ENCODE measurements at regions not wholly inside any gene's neighbourhood (a gene's known extent, or its start where the extent isn't known, plus 50 kb on each side); places are given as distances from the start of the nearest gene placed in this dataset.
"Not testable (repeated sequence)": the region's sequence is repeated elsewhere in the genome, so short reads cannot be mapped to it uniquely, and the experiment has no call there.

GRCh38 chr20:55696520-55696919, 308.8 kb downstream of the CBLN4 start:
- in situ Hi-C loops (cut with HindIII; ENCODE audit: low sequenced_read_pairs): loop anchor here (5.0 kb wide), 2 partner anchors 34 to 104 kb away; no protein-coding TSS in a partner anchor

GRCh38 chr20:55693641-55694040, 311.7 kb downstream of the CBLN4 start:
- in situ Hi-C loops (cut with HindIII; ENCODE audit: low sequenced_read_pairs): no loop called here

GRCh38 chr20:55685841-55686240, 319.5 kb downstream of the CBLN4 start:
- in situ Hi-C loops (cut with HindIII; ENCODE audit: low sequenced_read_pairs): no loop called here

GRCh38 chr20:55685425-55685824, 319.9 kb downstream of the CBLN4 start:
- in situ Hi-C loops (cut with HindIII; ENCODE audit: low sequenced_read_pairs): no loop called here

GRCh38 chr20:55684578-55684977, 320.7 kb downstream of the CBLN4 start:
- in situ Hi-C loops (cut with HindIII; ENCODE audit: low sequenced_read_pairs): no loop called here

- in situ Hi-C loops (cut with HindIII; ENCODE audit: low sequenced_read_pairs): no loop called here
These were observed 326.2 kb downstream of the CBLN4 start for GRCh38 chr20:55678970-55679667.

GRCh38 chr20:55678126-55678525, 327.2 kb downstream of the CBLN4 start:
- in situ Hi-C loops (cut with HindIII; ENCODE audit: low sequenced_read_pairs): no loop called here

- in situ Hi-C loops (cut with HindIII; ENCODE audit: low sequenced_read_pairs): no loop called here
These were observed 328.3 kb downstream of the CBLN4 start for GRCh38 chr20:55677011-55677410.

GRCh38 chr20:55676097-55676496, 329.2 kb downstream of the CBLN4 start:
- in situ Hi-C loops (cut with HindIII; ENCODE audit: low sequenced_read_pairs): no loop called here

GRCh38 chr20:55668631-55669030, 336.7 kb downstream of the CBLN4 start:
- in situ Hi-C loops (cut with HindIII; ENCODE audit: low sequenced_read_pairs): no loop called here

- in situ Hi-C loops (cut with HindIII; ENCODE audit: low sequenced_read_pairs): no loop called here
These were observed 337.4 kb downstream of the CBLN4 start for GRCh38 chr20:55667955-55668354.

- in situ Hi-C loops (cut with HindIII; ENCODE audit: low sequenced_read_pairs): no loop called here
These were observed 338.3 kb downstream of the CBLN4 start for GRCh38 chr20:55667024-55667423.

GRCh38 chr20:55656231-55656775, 349.0 kb downstream of the CBLN4 start:
- in situ Hi-C loops (cut with HindIII; ENCODE audit: low sequenced_read_pairs): no loop called here

GRCh38 chr20:55650657-55651360, 354.5 kb downstream of the CBLN4 start:
- in situ Hi-C loops (cut with HindIII; ENCODE audit: low sequenced_read_pairs): no loop called here

- in situ Hi-C loops (cut with HindIII; ENCODE audit: low sequenced_read_pairs): no loop called here
These were observed 356.1 kb downstream of the CBLN4 start for GRCh38 chr20:55649254-55649653.

GRCh38 chr20:55646851-55647250, 358.5 kb downstream of the CBLN4 start:
- in situ Hi-C loops (cut with HindIII; ENCODE audit: low sequenced_read_pairs): no loop called here

GRCh38 chr20:55641497-55641896, 363.8 kb downstream of the CBLN4 start:
- in situ Hi-C loops (cut with HindIII; ENCODE audit: low sequenced_read_pairs): no loop called here

- in situ Hi-C loops (cut with HindIII; ENCODE audit: low sequenced_read_pairs): no loop called here
These were observed 369.4 kb downstream of the CBLN4 start for GRCh38 chr20:55635870-55636269.

GRCh38 chr20:55632592-55632991, 372.7 kb downstream of the CBLN4 start:
- in situ Hi-C loops (cut with HindIII; ENCODE audit: low sequenced_read_pairs): no loop called here

- in situ Hi-C loops (cut with HindIII; ENCODE audit: low sequenced_read_pairs): not testable (repeated sequence)
These were observed 376.2 kb downstream of the CBLN4 start for GRCh38 chr20:55629143-55629542.

GRCh38 chr20:55626716-55627115, 378.6 kb downstream of the CBLN4 start:
- in situ Hi-C loops (cut with HindIII; ENCODE audit: low sequenced_read_pairs): no loop called here

- in situ Hi-C loops (cut with HindIII; ENCODE audit: low sequenced_read_pairs): no loop called here
These were observed 389.0 kb downstream of the CBLN4 start for GRCh38 chr20:55616367-55616766.

All from endothelial cell of hepatic sinusoid (primary cell).